SH-SY5Y (cell line): ENCODE measurements at regions not wholly inside any gene's neighbourhood (a gene's known extent, or its start where the extent isn't known, plus 50 kb on each side); places are given as distances from the start of the nearest gene placed in this dataset.

Source experiments
- GATA2 ChIP-seq: IDR thresholded peaks from 2 replicates; pipeline ENCODE4 v1.6.1; 2011; ENCODE audit warnings: mild to moderate bottlenecking, low read depth, low read length
- GATA3 ChIP-seq: IDR thresholded peaks from 2 replicates; pipeline ENCODE4 v1.6.1; 2011; ENCODE audit warnings: low read depth, mild to moderate bottlenecking, low read length, moderate library complexity

DNA sequence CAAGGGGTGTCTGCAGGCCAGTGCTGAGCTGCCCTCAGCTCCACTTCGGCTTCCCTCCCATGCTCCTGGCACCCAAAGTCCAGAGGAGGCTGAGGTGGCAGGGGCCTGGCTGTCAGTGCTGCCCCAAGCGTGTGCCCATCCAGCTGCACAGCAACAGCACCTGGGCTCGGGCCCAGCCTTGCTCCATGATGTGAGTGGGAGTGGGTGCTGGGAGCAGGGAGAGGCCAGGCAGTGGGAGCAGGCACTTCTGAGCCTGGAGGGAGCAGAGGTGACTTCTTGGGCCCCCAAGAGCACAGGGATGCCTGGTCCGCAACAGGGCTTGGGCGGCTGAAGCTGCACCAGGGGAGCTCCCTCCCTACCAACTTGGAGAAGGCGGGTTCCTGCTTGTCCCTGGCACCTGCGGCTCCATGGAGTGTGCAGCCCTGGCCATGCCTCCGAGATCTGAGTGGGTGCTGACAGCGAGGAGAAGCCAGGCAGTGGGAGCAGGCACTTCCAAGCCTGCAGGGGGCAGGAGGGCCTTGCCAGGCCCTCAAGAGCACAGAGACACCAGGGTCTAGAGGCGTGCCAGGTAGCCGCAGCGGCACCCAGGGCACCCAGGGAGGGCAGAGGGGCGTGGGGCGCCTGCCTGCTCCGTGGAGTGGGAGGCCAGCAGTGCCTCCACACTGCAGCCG is 366.7 kb upstream of the SGO1 start:
- no peak for TF ChIP-seq GATA2
- TF ChIP-seq GATA3 = no peak
